NB4 (cell line): ENCODE measurements at regions not wholly inside any gene's neighbourhood (a gene's known extent, or its start where the extent isn't known, plus 50 kb on each side); places are given as distances from the start of the nearest gene placed in this dataset.
A peak's percentile ranks its signal among the peaks of the same experiment; 100 is the strongest.

Experiments
- DNase-seq: peaks from one replicate; pipeline ENCODE4 v3.0.0; 2010; ENCODE audit warnings: low read depth
- H3K4me3 ChIP-seq: one replicate; pipeline ENCODE4 v1.5.1; 2011; ENCODE audit warnings: mild to moderate bottlenecking, low read depth, low read length, moderate library complexity
- MYC ChIP-seq: IDR thresholded peaks from 2 replicates; pipeline ENCODE4 v1.6.1; 2011; ENCODE audit warnings: low read depth, low read length
- POLR2A ChIP-seq: IDR thresholded peaks from 2 replicates; pipeline ENCODE4 v1.6.1; 2011; ENCODE audit warnings: mild to moderate bottlenecking; ENCODE audit not compliant: insufficient read length; ENCODE audit errors: extremely low read depth
- TF ChIP-seq, protein P1 (sequence below): IDR thresholded peaks from one replicate; pipeline ENCODE4 v1.5.1; 2012; ENCODE audit warnings: low read depth, low read length
- TF ChIP-seq, protein P2 (sequence below): IDR thresholded peaks from 2 replicates; pipeline ENCODE4 v1.6.1; 2011; ENCODE audit warnings: low read depth, low read length

DNA sequence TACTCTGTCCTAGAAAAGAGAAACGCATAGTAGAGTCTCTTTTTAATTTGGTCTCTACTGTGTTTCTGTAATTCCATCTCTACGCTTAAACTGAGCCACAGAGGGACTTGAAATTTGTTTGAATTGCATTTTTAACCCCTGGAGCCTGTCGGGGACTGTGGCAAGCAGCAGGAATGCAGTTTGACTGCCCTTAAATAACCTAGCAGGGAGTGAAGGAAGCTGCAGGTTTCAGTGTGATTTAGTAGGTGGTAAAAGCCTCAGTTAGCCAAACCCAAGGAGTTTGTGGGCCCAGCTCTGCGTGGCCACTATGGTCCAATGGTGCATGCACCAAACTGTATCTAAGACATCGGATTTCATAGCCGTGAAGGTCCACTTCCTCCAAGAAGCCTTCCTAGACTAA is 70.3 kb upstream of the MC3R start:
- H3K4me3 ChIP-seq = no peak overlapping the region
- no peak for TF ChIP-seq MYC
- TF ChIP-seq, protein P1, sequence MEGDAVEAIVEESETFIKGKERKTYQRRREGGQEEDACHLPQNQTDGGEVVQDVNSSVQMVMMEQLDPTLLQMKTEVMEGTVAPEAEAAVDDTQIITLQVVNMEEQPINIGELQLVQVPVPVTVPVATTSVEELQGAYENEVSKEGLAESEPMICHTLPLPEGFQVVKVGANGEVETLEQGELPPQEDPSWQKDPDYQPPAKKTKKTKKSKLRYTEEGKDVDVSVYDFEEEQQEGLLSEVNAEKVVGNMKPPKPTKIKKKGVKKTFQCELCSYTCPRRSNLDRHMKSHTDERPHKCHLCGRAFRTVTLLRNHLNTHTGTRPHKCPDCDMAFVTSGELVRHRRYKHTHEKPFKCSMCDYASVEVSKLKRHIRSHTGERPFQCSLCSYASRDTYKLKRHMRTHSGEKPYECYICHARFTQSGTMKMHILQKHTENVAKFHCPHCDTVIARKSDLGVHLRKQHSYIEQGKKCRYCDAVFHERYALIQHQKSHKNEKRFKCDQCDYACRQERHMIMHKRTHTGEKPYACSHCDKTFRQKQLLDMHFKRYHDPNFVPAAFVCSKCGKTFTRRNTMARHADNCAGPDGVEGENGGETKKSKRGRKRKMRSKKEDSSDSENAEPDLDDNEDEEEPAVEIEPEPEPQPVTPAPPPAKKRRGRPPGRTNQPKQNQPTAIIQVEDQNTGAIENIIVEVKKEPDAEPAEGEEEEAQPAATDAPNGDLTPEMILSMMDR = no peak
- TF ChIP-seq, protein P2, sequence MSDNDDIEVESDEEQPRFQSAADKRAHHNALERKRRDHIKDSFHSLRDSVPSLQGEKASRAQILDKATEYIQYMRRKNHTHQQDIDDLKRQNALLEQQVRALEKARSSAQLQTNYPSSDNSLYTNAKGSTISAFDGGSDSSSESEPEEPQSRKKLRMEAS = no peak
- no peak for TF ChIP-seq POLR2A
- DNase-seq = no peak

DNA sequence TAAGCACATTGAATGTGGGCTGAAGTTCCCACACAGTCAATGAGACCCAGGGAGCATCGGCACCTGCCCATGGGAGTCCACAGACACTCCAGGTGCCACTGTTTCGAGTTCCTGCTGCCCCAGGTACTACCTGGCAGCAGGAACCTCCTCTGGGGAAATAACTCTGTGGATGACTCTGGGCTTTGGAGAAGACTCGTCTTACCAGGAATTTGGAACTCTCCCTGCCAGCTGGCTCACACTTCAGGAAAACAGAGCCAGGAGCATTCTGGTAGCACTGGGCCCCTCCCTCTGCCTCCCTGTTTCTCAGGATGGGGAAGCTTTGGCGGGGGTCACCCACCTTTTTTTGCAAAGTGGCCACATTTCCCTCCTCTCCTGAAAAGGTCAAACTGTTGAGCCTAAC is 69.5 kb upstream of the MC3R start:
- DNase-seq = no peak
- no peak overlapping the region for H3K4me3 ChIP-seq
- TF ChIP-seq, protein P2 = no peak
- TF ChIP-seq POLR2A = no peak
- TF ChIP-seq MYC = no peak
- TF ChIP-seq, protein P1 = no peak

DNA sequence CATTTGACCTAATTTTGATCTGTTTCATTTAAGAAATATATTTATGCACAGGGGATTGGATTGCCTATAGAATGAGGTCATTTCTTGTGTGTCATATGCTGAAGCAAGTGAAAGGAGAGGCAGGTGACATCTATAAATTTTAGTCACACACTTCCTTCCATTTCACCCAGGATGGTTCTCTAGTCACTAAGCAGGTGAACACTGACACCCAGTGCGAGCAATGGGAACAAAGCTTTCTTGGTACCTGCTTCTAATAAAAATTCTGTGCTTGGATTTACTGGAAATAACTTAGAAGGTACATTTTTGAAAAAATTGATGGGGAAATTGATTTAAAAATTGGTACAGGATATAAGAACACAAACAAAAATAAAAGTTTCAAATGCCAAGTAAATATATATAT is 66.9 kb upstream of the MC3R start:
- no peak overlapping the region for H3K4me3 ChIP-seq
- no peak for DNase-seq
- TF ChIP-seq, protein P1 = no peak
- TF ChIP-seq, protein P2 = no peak
- TF ChIP-seq POLR2A (no peak), MYC (no peak)

DNA sequence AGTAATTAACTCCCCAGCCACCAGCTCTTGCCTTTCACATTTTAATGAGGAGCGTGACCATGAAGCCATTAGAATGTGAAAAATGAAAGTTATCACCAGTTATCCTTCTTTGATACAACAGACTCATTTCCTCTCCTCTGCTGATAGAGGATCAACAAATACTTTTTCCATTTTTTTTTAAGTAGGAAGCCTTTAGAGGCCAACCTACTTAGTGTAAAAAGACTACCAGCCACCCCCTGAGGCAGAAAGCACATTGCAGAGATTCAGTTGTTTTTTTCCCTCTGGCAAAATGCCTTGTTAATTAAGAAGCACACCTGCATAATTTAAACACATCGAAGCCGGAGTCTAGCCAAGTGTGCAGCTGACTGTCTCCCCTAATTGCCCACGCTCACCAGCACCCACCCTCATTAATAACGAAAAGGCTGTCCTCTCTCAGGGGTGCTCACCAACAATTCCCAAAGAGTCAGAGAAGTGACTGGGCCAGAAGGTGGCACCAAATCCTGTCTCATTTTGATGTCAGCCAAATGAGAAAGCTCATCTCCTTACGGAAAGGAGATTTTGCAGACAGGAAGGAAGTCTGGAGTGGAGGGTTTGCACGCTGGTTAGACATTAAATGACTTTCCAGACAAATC is 60.9 kb upstream of the MC3R start:
- H3K4me3 ChIP-seq = no peak overlapping the region
- TF ChIP-seq, protein P1 = peak; percentile 22
- TF ChIP-seq POLR2A = no peak
- TF ChIP-seq, protein P2 = no peak
- TF ChIP-seq MYC = no peak
- DNase-seq = peak; percentile 22

DNA sequence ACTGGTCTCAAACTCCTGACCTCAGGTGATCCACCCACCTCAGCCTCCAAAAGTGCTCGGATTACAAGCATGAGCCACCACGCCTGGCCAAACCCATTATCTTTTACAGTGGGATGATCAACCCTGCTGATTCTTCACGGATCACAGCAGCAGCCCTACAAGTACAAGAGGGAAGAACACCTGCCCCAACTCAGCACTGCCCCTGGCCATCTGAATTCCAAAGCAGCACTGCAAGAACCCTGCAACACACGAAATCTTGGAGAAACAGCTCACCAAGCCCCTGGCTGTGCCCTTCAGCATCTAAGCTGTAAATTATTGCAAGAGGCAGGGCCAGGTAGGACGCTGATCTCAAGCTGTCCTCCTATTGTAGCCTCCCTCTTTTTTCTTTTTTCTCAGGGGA is 54.5 kb upstream of the MC3R start:
- TF ChIP-seq, protein P2 = no peak
- TF ChIP-seq MYC (no peak), POLR2A (no peak)
- TF ChIP-seq, protein P1 = no peak
- H3K4me3 ChIP-seq = no peak overlapping the region
- no peak for DNase-seq

DNA sequence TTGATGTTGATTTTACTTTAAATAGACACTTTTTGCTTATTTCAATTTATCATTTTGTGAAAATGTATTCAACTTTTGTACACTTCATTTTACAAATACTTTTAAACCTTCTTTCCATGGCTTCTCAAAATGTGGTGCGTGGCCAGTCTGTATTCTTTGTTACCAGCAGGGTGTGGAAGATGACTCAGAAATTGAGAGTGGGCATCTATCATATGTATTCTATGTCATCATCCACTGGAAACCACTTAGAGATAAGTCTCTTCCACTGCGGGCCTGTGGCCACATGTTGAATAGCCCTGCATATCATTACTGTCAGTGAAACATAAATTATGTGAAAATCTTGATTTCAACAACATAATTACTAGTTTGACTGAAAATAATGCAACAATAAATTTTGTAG is 52.6 kb upstream of the MC3R start:
- TF ChIP-seq, protein P2 = no peak
- TF ChIP-seq POLR2A (no peak), MYC (no peak)
- TF ChIP-seq, protein P1 = no peak
- H3K4me3 ChIP-seq = no peak overlapping the region
- no peak for DNase-seq
